ENCODE measurements at regions not wholly inside any gene's neighbourhood (a gene's known extent, or its start where the extent isn't known, plus 50 kb on each side); places are given as distances from the start of the nearest gene placed in this dataset.

GRCh38 chr2:77834360-77835002, 312.3 kb upstream of the LRRTM4 start:
- TF ChIP-seq CTCF (IDR thresholded peaks at IDR 0.05) = no peak

DNA sequence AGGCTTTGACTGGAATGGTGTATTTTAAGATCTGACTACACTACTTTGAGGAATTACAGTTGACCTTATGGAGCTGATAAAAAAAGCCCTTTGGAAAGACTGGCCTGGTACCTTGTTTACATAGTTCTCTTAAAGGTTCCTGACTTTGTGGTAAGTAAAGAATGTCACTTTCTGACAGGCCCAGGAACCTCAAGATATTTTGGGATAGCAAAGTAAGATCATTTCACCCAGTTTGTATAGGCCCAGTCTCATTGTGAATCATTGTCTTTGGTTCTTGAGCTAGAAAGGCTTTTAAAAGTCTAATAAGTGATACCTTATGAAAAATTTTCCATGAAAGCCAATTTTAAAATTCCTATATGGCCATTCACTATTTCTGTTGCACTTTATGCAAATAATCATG, 316.3 kb upstream of the LRRTM4 start:
- Mint-ChIP-seq H3K27me3 (ENCODE audit: unreplicated experiment) (no peaks in the 10 kb centered on the region), H3K4me3 (ENCODE audit: unreplicated experiment) (no peak overlapping the region), H3K4me1 (ENCODE audit: unreplicated experiment) (no peaks in the 10 kb centered on the region), H3K36me3 (ENCODE audit: unreplicated experiment) (no peaks in the 10 kb centered on the region), H3K27ac (ENCODE audit: unreplicated experiment) (no peak overlapping the region), H3K9me3 (ENCODE audit: unreplicated experiment) (peaks cover 42% of the 10 kb centered on the region)
- DNase-seq (ENCODE audit: extremely low spot score, unreplicated experiment) = no peak
- no peak for TF ChIP-seq CTCF (IDR thresholded peaks at IDR 0.05)

More at GRCh38 chr2:77834360-77835002, 312.3 kb upstream of the LRRTM4 start:
- H3K4me3 Mint-ChIP-seq (ENCODE audit: unreplicated experiment) = no peak overlapping the region
- no peaks in the 10 kb centered on the region for H3K4me1 Mint-ChIP-seq (ENCODE audit: unreplicated experiment)
- no peaks in the 10 kb centered on the region for H3K36me3 Mint-ChIP-seq (ENCODE audit: unreplicated experiment)
- H3K9me3 Mint-ChIP-seq (ENCODE audit: unreplicated experiment) = peaks cover 44% of the 10 kb centered on the region
- H3K27ac Mint-ChIP-seq (ENCODE audit: unreplicated experiment) = no peak overlapping the region
- no peaks in the 10 kb centered on the region for H3K27me3 Mint-ChIP-seq (ENCODE audit: unreplicated experiment)
- no peak for DNase-seq (ENCODE audit: extremely low spot score, unreplicated experiment)

GRCh38 chr2:77839102-77839501, 316.9 kb upstream of the LRRTM4 start:
- no peaks in the 10 kb centered on the region for H3K4me1 Mint-ChIP-seq (ENCODE audit: unreplicated experiment)
- peaks cover 38% of the 10 kb centered on the region for H3K9me3 Mint-ChIP-seq (ENCODE audit: unreplicated experiment)
- no peak for TF ChIP-seq CTCF (IDR thresholded peaks at IDR 0.05)
- no peaks in the 10 kb centered on the region for H3K36me3 Mint-ChIP-seq (ENCODE audit: unreplicated experiment)
- no peaks in the 10 kb centered on the region for H3K27me3 Mint-ChIP-seq (ENCODE audit: unreplicated experiment)
- no peak overlapping the region for H3K4me3 Mint-ChIP-seq (ENCODE audit: unreplicated experiment)
- no peak overlapping the region for H3K27ac Mint-ChIP-seq (ENCODE audit: unreplicated experiment)
- no peak for DNase-seq (ENCODE audit: extremely low spot score, unreplicated experiment)

DNA sequence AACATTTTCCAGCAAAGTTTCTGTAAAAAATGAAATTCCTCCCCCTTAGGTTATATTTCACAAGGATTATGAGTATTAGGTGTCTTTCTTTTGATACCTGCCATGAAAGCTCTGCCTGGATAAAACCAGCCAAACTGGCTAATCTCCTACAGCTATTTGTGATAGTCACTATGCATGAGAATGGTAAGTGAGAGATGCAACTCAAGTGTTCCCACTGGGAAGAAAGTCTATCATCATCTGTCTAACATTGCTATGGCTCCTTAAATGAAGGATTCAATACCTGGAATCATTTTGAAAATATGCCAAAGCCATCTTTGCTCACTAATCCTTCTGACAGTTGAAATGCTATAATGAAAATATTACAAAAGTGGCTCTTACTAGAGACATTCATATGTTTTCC, 339.9 kb upstream of the LRRTM4 start:
- Mint-ChIP-seq H3K27me3 (ENCODE audit: unreplicated experiment) (no peaks in the 10 kb centered on the region), H3K9me3 (ENCODE audit: unreplicated experiment) (peaks cover 16% of the 10 kb centered on the region), H3K36me3 (ENCODE audit: unreplicated experiment) (no peaks in the 10 kb centered on the region), H3K4me1 (ENCODE audit: unreplicated experiment) (no peaks in the 10 kb centered on the region), H3K4me3 (ENCODE audit: unreplicated experiment) (no peak overlapping the region), H3K27ac (ENCODE audit: unreplicated experiment) (no peak overlapping the region)
- no peak for TF ChIP-seq CTCF (IDR thresholded peaks at IDR 0.05)
- no peak for DNase-seq (ENCODE audit: extremely low spot score, unreplicated experiment)

- H3K9me3 Mint-ChIP-seq (ENCODE audit: unreplicated experiment) = peaks cover 10% of the 10 kb centered on the region
- DNase-seq (ENCODE audit: extremely low spot score, unreplicated experiment) = no peak
- H3K27ac Mint-ChIP-seq (ENCODE audit: unreplicated experiment) = no peak overlapping the region
- H3K4me1 Mint-ChIP-seq (ENCODE audit: unreplicated experiment) = no peaks in the 10 kb centered on the region
- H3K27me3 Mint-ChIP-seq (ENCODE audit: unreplicated experiment) = no peaks in the 10 kb centered on the region
- no peaks in the 10 kb centered on the region for H3K36me3 Mint-ChIP-seq (ENCODE audit: unreplicated experiment)
- no peak overlapping the region for H3K4me3 Mint-ChIP-seq (ENCODE audit: unreplicated experiment)
- TF ChIP-seq CTCF (IDR thresholded peaks at IDR 0.05) = no peak
These were observed 342.2 kb upstream of the LRRTM4 start for GRCh38 chr2:77864426-77864825.
